Sigmoid colon (tissue), 6 donors: ENCODE measurements at regions not wholly inside any gene's neighbourhood (a gene's known extent, or its start where the extent isn't known, plus 50 kb on each side); places are given as distances from the start of the nearest gene placed in this dataset.
A peak's percentile ranks its signal among the peaks of the same experiment; 100 is the strongest.

Experiments used
- DNase-seq: peaks from one replicate; pipeline ENCODE4 v3.0.0-alpha.2; 2019
- H3K27ac ChIP-seq, 4 donors: fragments of 200-600 bp; sonication (generic); one replicate each; pipeline ENCODE4 v1.5.1; 2016 to 2019; ENCODE audit warnings: mild to moderate bottlenecking in 1 of 4
- H3K27me3 ChIP-seq, 3 donors: fragments of 200-600 bp; sonication (generic); one replicate each; pipeline ENCODE4 v1.5.1; 2019; ENCODE audit warnings: mild to moderate bottlenecking in 1 of 3
- H3K36me3 ChIP-seq, 4 donors: fragments of 200-600 bp; sonication (generic); one replicate each; pipeline ENCODE4 v1.5.1; 2016 to 2019
- H3K4me1 ChIP-seq, 4 donors: fragments of 200-600 bp; sonication (generic); one replicate each; pipeline ENCODE4 v1.5.1; 2017 to 2019
- H3K4me3 ChIP-seq, 4 donors: fragments of 200-600 bp; sonication (generic); one replicate each; pipeline ENCODE4 v1.5.1; 2017 to 2019; ENCODE audit warnings: mild to moderate bottlenecking in 2 of 4, moderate library complexity in 1 of 4
- H3K9me3 ChIP-seq, 4 donors: fragments of 200-600 bp in 3 of 4; sonication (generic) in 3 of 4; one replicate each; pipeline versions ENCODE4 v1.5.1 to v1.6.1; 2013 to 2019
- EP300 ChIP-seq, 4 donors: sonication (generic); formaldehyde crosslinking; IDR thresholded peaks; one replicate each; pipeline ENCODE4 v1.6.1; 2017; ENCODE audit warnings: antibody characterized with exemption in 4 of 4
- POLR2A ChIP-seq, 2 donors: fragments of 450-650 bp; IDR thresholded peaks; one replicate each; pipeline ENCODE4 v1.6.1; 2016; ENCODE audit warnings: antibody characterized with exemption in 2 of 2, mild to moderate bottlenecking in 2 of 2, moderate library complexity in 2 of 2
- POLR2AphosphoS5 ChIP-seq, 4 donors: sonication (generic); formaldehyde crosslinking; IDR thresholded peaks; one replicate each; pipeline ENCODE4 v1.6.1; 2017; ENCODE audit warnings: antibody characterized with exemption in 4 of 4
- WGBS, 2 donors: extraction: QIAGEN DNeasy Blood & Tissue Kit; methylation state at CpG; one replicate each; pipeline ENCODE4 v1.1.7; 2013; 5-methylcytosine and 5-hydroxymethylcytosine counted together
- intact Hi-C: fragments of 100-400 bp; cut with DNase I; formaldehyde crosslinking; loops from one replicate; pipeline ENCODE4 v1.15.1; 2023
- TF ChIP-seq, protein P1 (sequence below), 4 experiments: fragments of 450-650 bp in 3 of 4; fragments of 200-600 bp in 1 of 4; IDR thresholded peaks; one replicate each; pipeline ENCODE4 v1.5.1; 2016 to 2019; ENCODE audit warnings: antibody characterized with exemption in 4 of 4, mild to moderate bottlenecking in 3 of 4, moderate library complexity in 2 of 4
- donor health status: healthy with polysubstance abuse.
- donor health status: healthy.

GRCh38 chr1:221637641-221638041 lies 104.2 kb downstream of the DUSP10 start:
- WGBS, 2 donors, result 49 to 74% methylated on average over 2 of the region's 2 CpGs
- DNase-seq, result peak; percentile 66
- TF ChIP-seq, protein P1, sequence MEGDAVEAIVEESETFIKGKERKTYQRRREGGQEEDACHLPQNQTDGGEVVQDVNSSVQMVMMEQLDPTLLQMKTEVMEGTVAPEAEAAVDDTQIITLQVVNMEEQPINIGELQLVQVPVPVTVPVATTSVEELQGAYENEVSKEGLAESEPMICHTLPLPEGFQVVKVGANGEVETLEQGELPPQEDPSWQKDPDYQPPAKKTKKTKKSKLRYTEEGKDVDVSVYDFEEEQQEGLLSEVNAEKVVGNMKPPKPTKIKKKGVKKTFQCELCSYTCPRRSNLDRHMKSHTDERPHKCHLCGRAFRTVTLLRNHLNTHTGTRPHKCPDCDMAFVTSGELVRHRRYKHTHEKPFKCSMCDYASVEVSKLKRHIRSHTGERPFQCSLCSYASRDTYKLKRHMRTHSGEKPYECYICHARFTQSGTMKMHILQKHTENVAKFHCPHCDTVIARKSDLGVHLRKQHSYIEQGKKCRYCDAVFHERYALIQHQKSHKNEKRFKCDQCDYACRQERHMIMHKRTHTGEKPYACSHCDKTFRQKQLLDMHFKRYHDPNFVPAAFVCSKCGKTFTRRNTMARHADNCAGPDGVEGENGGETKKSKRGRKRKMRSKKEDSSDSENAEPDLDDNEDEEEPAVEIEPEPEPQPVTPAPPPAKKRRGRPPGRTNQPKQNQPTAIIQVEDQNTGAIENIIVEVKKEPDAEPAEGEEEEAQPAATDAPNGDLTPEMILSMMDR (IDR thresholded peaks at IDR 0.05), result no peak
- TF ChIP-seq POLR2A (IDR thresholded peaks at IDR 0.05) (no peak), POLR2AphosphoS5 (IDR thresholded peaks at IDR 0.05) (no peak), EP300 (IDR thresholded peaks at IDR 0.05) (no peak)
- Histone ChIP-seq H3K27me3 (no peaks in the 10 kb centered on the region), H3K4me3 (no peak overlapping the region), H3K4me1 (peaks cover 0 to 10% (median 3%) of the 10 kb centered on the region in 4 donors), H3K9me3 (no peaks in the 10 kb centered on the region), H3K36me3 (no peaks in the 10 kb centered on the region), H3K27ac (no peak overlapping the region)
- intact Hi-C loops, result no loop called here

DNA sequence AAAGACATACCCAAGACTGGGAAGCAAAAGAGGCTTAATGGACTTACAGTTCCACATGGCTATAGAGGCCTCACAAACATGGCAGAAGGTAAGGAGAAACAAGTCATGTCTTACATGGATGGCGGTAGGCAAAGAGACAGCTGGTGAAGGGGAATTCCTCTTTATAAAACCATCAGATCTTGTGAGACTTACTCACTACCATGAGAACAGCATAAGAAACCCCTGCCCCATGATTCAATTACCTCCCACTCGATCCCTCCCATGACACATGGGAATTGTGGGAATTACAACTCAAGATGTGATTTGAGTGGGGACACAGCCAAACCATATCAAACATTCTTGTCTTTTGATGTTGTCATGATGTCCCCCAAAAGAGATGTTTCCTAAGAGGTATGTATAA lies 103.3 kb downstream of the DUSP10 start:
- H3K27me3 ChIP-seq, result no peaks in the 10 kb centered on the region
- WGBS, 2 donors, result 85 to 94% methylated on average over 2 of the region's 2 CpGs
- no peaks in the 10 kb centered on the region for H3K36me3 ChIP-seq
- TF ChIP-seq POLR2AphosphoS5 (IDR thresholded peaks at IDR 0.05) (no peak), EP300 (IDR thresholded peaks at IDR 0.05) (no peak), POLR2A (IDR thresholded peaks at IDR 0.05) (no peak)
- H3K4me3 ChIP-seq, result no peak overlapping the region
- H3K4me1 ChIP-seq, result peaks cover 0 to 10% (median 3%) of the 10 kb centered on the region in 4 donors
- no peaks in the 10 kb centered on the region for H3K9me3 ChIP-seq
- intact Hi-C loops, result no loop called here
- no peak overlapping the region for H3K27ac ChIP-seq
- no peak for DNase-seq

- no peaks in the 10 kb centered on the region for H3K9me3 ChIP-seq
- TF ChIP-seq POLR2AphosphoS5 (IDR thresholded peaks at IDR 0.05) (no peak), EP300 (IDR thresholded peaks at IDR 0.05) (no peak), POLR2A (IDR thresholded peaks at IDR 0.05) (no peak)
- TF ChIP-seq, protein P1 (IDR thresholded peaks at IDR 0.05), result no peak
- 88 to 93% methylated on average over 3 of the region's 3 CpGs for WGBS, 2 donors
- no peak for DNase-seq
- H3K4me3 ChIP-seq, result no peak overlapping the region
- H3K4me1 ChIP-seq, result peaks cover 0 to 10% (median 3%) of the 10 kb centered on the region in 4 donors
- H3K27ac ChIP-seq, result no peak overlapping the region
- intact Hi-C loops, result no loop called here
- no peaks in the 10 kb centered on the region for H3K36me3 ChIP-seq
- H3K27me3 ChIP-seq, result no peaks in the 10 kb centered on the region
These were observed 100.1 kb downstream of the DUSP10 start for GRCh38 chr1:221641811-221642210.

DNA sequence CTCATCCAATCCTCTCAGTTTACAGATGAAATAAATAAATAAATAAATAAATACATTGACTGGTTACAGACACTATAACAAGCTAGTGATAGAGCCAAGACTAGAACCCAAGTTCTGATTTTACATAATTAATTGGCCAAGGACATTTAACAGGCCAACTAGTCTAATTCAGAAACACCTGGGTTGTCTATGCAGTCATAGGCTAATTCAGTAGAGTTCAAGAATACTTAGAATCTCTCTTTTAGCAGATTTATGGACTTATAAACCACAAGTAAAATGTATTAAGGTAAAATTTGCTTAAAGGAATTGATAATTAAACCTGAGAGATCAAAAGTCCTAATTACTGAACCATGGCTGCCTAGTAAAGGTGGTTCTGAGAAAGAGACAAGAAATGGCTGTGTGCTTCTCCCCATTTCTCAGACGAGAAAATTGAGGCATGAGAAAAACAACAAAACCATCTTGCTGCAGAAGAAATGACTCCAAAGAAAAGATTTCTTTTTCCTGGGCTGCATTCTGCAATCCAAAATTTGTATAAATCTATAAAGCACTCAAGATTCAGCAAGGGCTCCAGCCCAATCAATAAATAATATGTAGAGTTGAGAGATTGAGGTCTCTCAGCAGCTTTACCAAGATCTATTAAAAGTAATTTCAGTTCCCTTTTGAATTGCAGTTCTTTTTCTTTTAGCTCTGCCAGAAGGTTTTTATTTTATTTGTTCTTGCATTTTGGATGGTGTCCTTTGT lies 98.3 kb downstream of the DUSP10 start:
- H3K27me3 ChIP-seq, result no peaks in the 10 kb centered on the region
- no peaks in the 10 kb centered on the region for H3K4me1 ChIP-seq
- DNase-seq, result no peak
- no peak overlapping the region for H3K4me3 ChIP-seq
- TF ChIP-seq, protein P1 (IDR thresholded peaks at IDR 0.05), result no peak
- TF ChIP-seq POLR2AphosphoS5 (IDR thresholded peaks at IDR 0.05) (no peak), EP300 (IDR thresholded peaks at IDR 0.05) (no peak), POLR2A (IDR thresholded peaks at IDR 0.05) (no peak)
- no peaks in the 10 kb centered on the region for H3K36me3 ChIP-seq
- no peaks in the 10 kb centered on the region for H3K9me3 ChIP-seq
- intact Hi-C loops, result no loop called here
- no peak overlapping the region for H3K27ac ChIP-seq
- WGBS, 2 donors, result 64 to 68% methylated on average over 1 of the region's 1 CpG

DNA sequence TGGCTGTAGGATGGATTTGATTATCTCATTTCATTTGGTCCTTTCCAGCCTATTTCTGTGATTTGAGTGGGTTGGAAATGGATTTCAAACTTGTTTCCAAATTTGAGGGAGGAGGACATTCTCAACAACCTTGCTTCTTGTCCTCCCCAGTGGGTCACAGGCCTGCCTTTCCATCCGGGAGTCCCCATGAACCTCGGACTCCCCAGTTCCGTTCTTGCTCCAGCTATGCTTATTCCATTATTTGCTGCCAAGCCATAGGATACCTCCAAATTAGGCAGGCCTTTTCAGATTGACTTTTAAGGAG lies 97.8 kb downstream of the DUSP10 start:
- 51 to 70% methylated on average over 3 of the region's 3 CpGs for WGBS, 2 donors
- H3K9me3 ChIP-seq, result no peaks in the 10 kb centered on the region
- intact Hi-C loops, result no loop called here

More for the DNA sequence above, 97.8 kb downstream of the DUSP10 start:
- H3K4me1 ChIP-seq, result no peaks in the 10 kb centered on the region
- no peak for TF ChIP-seq POLR2AphosphoS5 (IDR thresholded peaks at IDR 0.05)
- no peak for TF ChIP-seq POLR2A (IDR thresholded peaks at IDR 0.05)
- TF ChIP-seq, protein P1 (IDR thresholded peaks at IDR 0.05), result no peak
- no peak for TF ChIP-seq EP300 (IDR thresholded peaks at IDR 0.05)
- H3K27ac ChIP-seq, result no peak overlapping the region
- DNase-seq, result no peak
- no peaks in the 10 kb centered on the region for H3K27me3 ChIP-seq
- H3K36me3 ChIP-seq, result no peaks in the 10 kb centered on the region
- no peak overlapping the region for H3K4me3 ChIP-seq
